Dedifferentiated amniotic fluid mesenchymal stem cell (primary cell): ENCODE measurements at regions not wholly inside any gene's neighbourhood (a gene's known extent, or its start where the extent isn't known, plus 50 kb on each side); places are given as distances from the start of the nearest gene placed in this dataset.
"Not testable (repeated sequence)": the region's sequence is repeated elsewhere in the genome, so short reads cannot be mapped to it uniquely, and the experiment has no call there.

Experiments
- DNase-seq: peaks from one replicate; pipeline ENCODE4 v3.0.0-alpha.2; 2016; ENCODE audit errors: extremely low spot score

GRCh38 chr4:123674762-123675465 is 278.3 kb downstream of the SPRY1 start:
- no peak for DNase-seq

- no peak for DNase-seq
These were observed 279.0 kb downstream of the SPRY1 start for GRCh38 chr4:123675567-123675966.

- DNase-seq: no peak
These were observed 279.7 kb downstream of the SPRY1 start for GRCh38 chr4:123676071-123676889.

GRCh38 chr4:123676890-123677229 is 280.3 kb downstream of the SPRY1 start:
- DNase-seq: no peak

- no peak for DNase-seq
These were observed 286.3 kb downstream of the SPRY1 start for GRCh38 chr4:123682931-123683330.

GRCh38 chr4:123684937-123685336 is 288.3 kb downstream of the SPRY1 start:
- DNase-seq: not testable (repeated sequence)

GRCh38 chr4:123695531-123695930 is 298.9 kb downstream of the SPRY1 start:
- DNase-seq: not testable (repeated sequence)

- no peak for DNase-seq
These were observed 300.1 kb downstream of the SPRY1 start for GRCh38 chr4:123696687-123697086.

GRCh38 chr4:123698556-123698955 is 302.0 kb downstream of the SPRY1 start:
- DNase-seq: no peak

GRCh38 chr4:123699880-123700771 is 303.5 kb downstream of the SPRY1 start:
- peak; percentile 91 for DNase-seq

- no peak for DNase-seq
These were observed 304.6 kb downstream of the SPRY1 start for GRCh38 chr4:123701131-123701575.

GRCh38 chr4:123705419-123705818 is 308.8 kb downstream of the SPRY1 start:
- DNase-seq: no peak

- DNase-seq: no peak
These were observed 310.4 kb downstream of the SPRY1 start for GRCh38 chr4:123706973-123707372.

GRCh38 chr4:123708902-123709301 is 312.3 kb downstream of the SPRY1 start:
- DNase-seq: no peak

GRCh38 chr4:123709336-123709735 is 312.7 kb downstream of the SPRY1 start:
- no peak for DNase-seq

GRCh38 chr4:123731035-123731434 is 334.4 kb downstream of the SPRY1 start:
- no peak for DNase-seq

GRCh38 chr4:123737156-123737555 is 340.6 kb downstream of the SPRY1 start:
- DNase-seq: no peak

- DNase-seq: no peak
These were observed 343.2 kb downstream of the SPRY1 start for GRCh38 chr4:123739806-123740205.

- no peak for DNase-seq
These were observed 343.6 kb downstream of the SPRY1 start for GRCh38 chr4:123740236-123740635.

- DNase-seq: no peak
These were observed 345.3 kb downstream of the SPRY1 start for GRCh38 chr4:123741906-123742305.

- DNase-seq: no peak
These were observed 347.3 kb downstream of the SPRY1 start for GRCh38 chr4:123743848-123744247.

- no peak for DNase-seq
These were observed 348.2 kb downstream of the SPRY1 start for GRCh38 chr4:123744664-123745290.
